ENCODE measurements at regions not wholly inside any gene's neighbourhood (a gene's known extent, or its start where the extent isn't known, plus 50 kb on each side); places are given as distances from the start of the nearest gene placed in this dataset.

GRCh38 chr17:74015990-74016389 is 187.5 kb upstream of the RPL38 start:
- no peak overlapping the region for H3K4me3 ChIP-seq
- H3K27me3 ChIP-seq, result no peaks in the 10 kb centered on the region
- DNase-seq (no peak), ATAC-seq (no peak)
- H3K27ac ChIP-seq, result no peak overlapping the region
- intact Hi-C loops (cut with DNase I), result no loop called here
- 65% methylated on average over 10 of the region's 12 CpGs for WGBS (ENCODE audit: insufficient coverage, low coverage, low lambda C conversion rate, missing lambda C conversion rate)
- no peaks in the 10 kb centered on the region for H3K4me1 ChIP-seq
- no peaks in the 10 kb centered on the region for H3K9me3 ChIP-seq
- no peaks in the 10 kb centered on the region for H3K36me3 ChIP-seq
- TF ChIP-seq POLR2A (IDR thresholded peaks at IDR 0.05) (no peak), CTCF (IDR thresholded peaks at IDR 0.05) (no peak)

- no peak for TF ChIP-seq CTCF (IDR thresholded peaks at IDR 0.05)
- TF ChIP-seq POLR2A (IDR thresholded peaks at IDR 0.05), result no peak
- Histone ChIP-seq H3K4me3 (no peak overlapping the region), H3K27me3 (no peaks in the 10 kb centered on the region), H3K36me3 (no peaks in the 10 kb centered on the region), H3K4me1 (no peaks in the 10 kb centered on the region), H3K9me3 (no peaks in the 10 kb centered on the region), H3K27ac (no peak overlapping the region)
- ATAC-seq (no peak), DNase-seq (no peak)
- WGBS (ENCODE audit: insufficient coverage, low coverage, low lambda C conversion rate, missing lambda C conversion rate), result 54% methylated on average over 8 of the region's 8 CpGs
- intact Hi-C loops (cut with DNase I), result no loop called here
These were observed 187.0 kb upstream of the RPL38 start for GRCh38 chr17:74016461-74016860.

- TF ChIP-seq CTCF (IDR thresholded peaks at IDR 0.05), result no peak
- no peak for TF ChIP-seq POLR2A (IDR thresholded peaks at IDR 0.05)
- ATAC-seq, result no peak
These were observed 186.0 kb upstream of the RPL38 start for GRCh38 chr17:74017466-74017865.

DNA sequence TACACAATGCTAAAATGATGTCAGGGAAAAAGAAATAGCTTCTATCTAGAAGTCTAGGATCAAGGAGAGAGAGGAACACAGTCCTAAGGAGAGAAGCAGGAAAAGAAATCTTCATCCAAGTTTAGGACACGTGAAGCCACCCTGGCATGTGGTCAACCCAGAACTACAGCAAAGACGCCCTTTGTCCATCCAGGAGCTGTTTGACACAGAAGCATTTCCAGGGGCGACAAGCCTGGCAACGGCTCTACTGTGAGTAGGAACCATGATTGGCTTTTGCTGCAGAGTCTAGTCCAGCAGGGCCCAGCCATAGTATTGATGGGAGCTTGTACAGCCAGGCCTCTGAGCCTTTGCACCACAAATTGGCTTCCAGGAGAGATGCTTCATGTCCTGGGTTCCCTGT is 185.4 kb upstream of the RPL38 start:
- no peaks in the 10 kb centered on the region for H3K9me3 ChIP-seq
- intact Hi-C loops (cut with DNase I), result no loop called here
- 40% methylated on average over 2 of the region's 4 CpGs for WGBS (ENCODE audit: insufficient coverage, low coverage, low lambda C conversion rate, missing lambda C conversion rate)
- no peaks in the 10 kb centered on the region for H3K4me1 ChIP-seq
- no peak overlapping the region for H3K4me3 ChIP-seq
- TF ChIP-seq CTCF (IDR thresholded peaks at IDR 0.05), result no peak
- no peak for TF ChIP-seq POLR2A (IDR thresholded peaks at IDR 0.05)
- no peak overlapping the region for H3K27ac ChIP-seq
- no peaks in the 10 kb centered on the region for H3K27me3 ChIP-seq
- DNase-seq (no peak), ATAC-seq (no peak)
- no peaks in the 10 kb centered on the region for H3K36me3 ChIP-seq

More at GRCh38 chr17:74017466-74017865, 186.0 kb upstream of the RPL38 start:
- DNase-seq, result no peak
- H3K36me3 ChIP-seq, result no peaks in the 10 kb centered on the region
- intact Hi-C loops (cut with DNase I), result no loop called here
- H3K4me3 ChIP-seq, result no peak overlapping the region
- no peaks in the 10 kb centered on the region for H3K9me3 ChIP-seq
- H3K27ac ChIP-seq, result no peak overlapping the region
- WGBS (ENCODE audit: insufficient coverage, low coverage, low lambda C conversion rate, missing lambda C conversion rate), result 64% methylated on average over 6 of the region's 8 CpGs
- no peaks in the 10 kb centered on the region for H3K27me3 ChIP-seq
- no peaks in the 10 kb centered on the region for H3K4me1 ChIP-seq

GRCh38 chr17:74019271-74019670 is 184.2 kb upstream of the RPL38 start:
- Histone ChIP-seq H3K27me3 (no peaks in the 10 kb centered on the region), H3K9me3 (no peaks in the 10 kb centered on the region), H3K36me3 (no peaks in the 10 kb centered on the region), H3K4me3 (no peak overlapping the region), H3K4me1 (no peaks in the 10 kb centered on the region), H3K27ac (no peak overlapping the region)
- TF ChIP-seq CTCF (IDR thresholded peaks at IDR 0.05) (no peak), POLR2A (IDR thresholded peaks at IDR 0.05) (no peak)
- no peak for DNase-seq
- no peak for ATAC-seq
- 52% methylated on average over 6 of the region's 6 CpGs for WGBS (ENCODE audit: insufficient coverage, low coverage, low lambda C conversion rate, missing lambda C conversion rate)
- intact Hi-C loops (cut with DNase I), result no loop called here

Data from right lobe of liver (tissue), 6 donors.